H9 (cell line): ENCODE measurements at regions not wholly inside any gene's neighbourhood (a gene's known extent, or its start where the extent isn't known, plus 50 kb on each side); places are given as distances from the start of the nearest gene placed in this dataset.
"Not testable (repeated sequence)": the region's sequence is repeated elsewhere in the genome, so short reads cannot be mapped to it uniquely, and the experiment has no call there.

ENCODE experiments used
- DNase-seq: peaks from one replicate; pipeline ENCODE4 v3.0.0-alpha.2; 2017
- H2AFZ ChIP-seq: one replicate; pipeline ENCODE4 v1.6.1; 2013; ENCODE audit warnings: mild to moderate bottlenecking, low read length, control low read depth, moderate library complexity
- H2AK5ac ChIP-seq: 2 replicates; pipeline ENCODE4 v1.6.1; 2013; ENCODE audit warnings: low read length, control low read depth, mixed read lengths; ENCODE audit not compliant: insufficient read length
- H2BK120ac ChIP-seq: one replicate; pipeline ENCODE4 v1.6.1; 2013; ENCODE audit warnings: low read depth, mild to moderate bottlenecking, low read length, control low read depth, inconsistent platforms; ENCODE audit not compliant: poor library complexity, severe bottlenecking
- H2BK12ac ChIP-seq: 2 replicates; pipeline ENCODE4 v1.6.1; 2013; ENCODE audit warnings: low read length, control low read depth, mixed read lengths, low read depth; ENCODE audit not compliant: insufficient read length
- H2BK15ac ChIP-seq: 2 replicates; pipeline ENCODE4 v1.6.1; 2013; ENCODE audit warnings: low read depth, low read length, control low read depth
- H2BK20ac ChIP-seq: one replicate; pipeline ENCODE4 v1.6.1; 2013; ENCODE audit warnings: low read depth, mild to moderate bottlenecking, low read length, control low read depth, inconsistent platforms; ENCODE audit not compliant: poor library complexity, severe bottlenecking
- H2BK5ac ChIP-seq: 2 replicates; pipeline ENCODE4 v1.6.1; 2013; ENCODE audit warnings: low read length, control low read depth, mixed read lengths; ENCODE audit not compliant: insufficient read length
- H3K14ac ChIP-seq: 2 replicates; pipeline ENCODE4 v1.6.1; 2013; ENCODE audit warnings: low read length, control low read depth; ENCODE audit not compliant: insufficient read depth
- H3K18ac ChIP-seq: 2 replicates; pipeline ENCODE4 v1.6.1; 2013; ENCODE audit warnings: low read depth, mild to moderate bottlenecking, mixed read lengths, low read length, control low read depth; ENCODE audit not compliant: insufficient read length
- H3K23ac ChIP-seq: 2 replicates; pipeline ENCODE4 v1.6.1; 2013; ENCODE audit warnings: low read length, control low read depth, mixed read lengths, low read depth; ENCODE audit not compliant: insufficient read length
- H3K23me2 ChIP-seq: 2 replicates; pipeline ENCODE4 v1.6.1; 2013; ENCODE audit warnings: low read depth, mild to moderate bottlenecking, mixed read lengths, low read length, control low read depth; ENCODE audit not compliant: insufficient read length, poor library complexity, severe bottlenecking
- H3K27ac ChIP-seq: 2 replicates; pipeline ENCODE4 v1.5.1; 2013; ENCODE audit warnings: low read length, control low read depth, mixed read lengths, low read depth; ENCODE audit not compliant: insufficient read length
- H3K27me3 ChIP-seq: 2 replicates; pipeline ENCODE4 v1.6.1; 2013; ENCODE audit warnings: low read length, control low read depth, inconsistent platforms; ENCODE audit not compliant: insufficient read depth
- H3K4ac ChIP-seq: 2 replicates; pipeline ENCODE4 v1.6.1; 2013; ENCODE audit warnings: low read depth, mild to moderate bottlenecking, control low read depth, inconsistent platforms, low read length, moderate library complexity
- H3K4me1 ChIP-seq: 2 replicates; pipeline ENCODE4 v1.6.1; 2013; ENCODE audit warnings: low read length, control low read depth, inconsistent platforms; ENCODE audit not compliant: insufficient read depth
- H3K4me2 ChIP-seq: 2 replicates; pipeline ENCODE4 v1.6.1; 2013; ENCODE audit warnings: low read length, control low read depth, mixed read lengths; ENCODE audit not compliant: insufficient read length, insufficient read depth
- H3K56ac ChIP-seq: 2 replicates; pipeline ENCODE4 v1.6.1; 2013; ENCODE audit warnings: low read depth, mild to moderate bottlenecking, mixed read lengths, low read length, control low read depth; ENCODE audit not compliant: insufficient read length
- H3K79me1 ChIP-seq: 2 replicates; pipeline ENCODE4 v1.6.1; 2013; ENCODE audit warnings: low read depth, mild to moderate bottlenecking, moderate library complexity, low read length, control low read depth, inconsistent platforms; ENCODE audit not compliant: insufficient read depth, poor library complexity, severe bottlenecking
- H3K79me2 ChIP-seq: 2 replicates; pipeline ENCODE4 v1.6.1; 2013; ENCODE audit warnings: low read length, control low read depth, inconsistent platforms; ENCODE audit not compliant: insufficient read depth
- H3K9ac ChIP-seq: 2 replicates; pipeline ENCODE4 v1.6.1; 2013; ENCODE audit warnings: low read length, control low read depth, mixed read lengths; ENCODE audit not compliant: insufficient read length; ENCODE audit errors: extremely low read depth
- H3K9me3 ChIP-seq: one replicate; pipeline ENCODE4 v1.6.1; 2013; ENCODE audit warnings: low read depth, low read length, inconsistent platforms; ENCODE audit not compliant: control insufficient read depth
- H3T11ph ChIP-seq: one replicate; pipeline ENCODE4 v1.6.1; 2013; ENCODE audit warnings: mild to moderate bottlenecking, low read length, control low read depth, inconsistent platforms
- H4K20me1 ChIP-seq: one replicate; pipeline ENCODE4 v1.6.1; 2013; ENCODE audit not compliant: control insufficient read depth, insufficient read length, insufficient read depth
- H4K5ac ChIP-seq: 2 replicates; pipeline ENCODE4 v1.6.1; 2013; ENCODE audit warnings: low read depth, mild to moderate bottlenecking, mixed read lengths, low read length, control low read depth; ENCODE audit not compliant: insufficient read length
- H4K8ac ChIP-seq: replicated peaks from 2 replicates; pipeline ENCODE4 v1.6.1; 2013; ENCODE audit warnings: low read length, control low read depth, mixed read lengths, low read depth; ENCODE audit not compliant: insufficient read length
- H4K91ac ChIP-seq: 2 replicates; pipeline ENCODE4 v1.6.1; 2013; ENCODE audit warnings: low read depth, mild to moderate bottlenecking, moderate library complexity, mixed read lengths, low read length, control low read depth; ENCODE audit not compliant: insufficient read length
- H3K27ac Mint-ChIP-seq, 3 experiments: 2 replicates in 2 of 3; 3 replicates in 1 of 3; pipeline ENCODE4 v1.8.0; 2020 to 2021; ENCODE audit warnings: mixed read lengths in 3 of 3, mild to moderate bottlenecking in 1 of 3, moderate library complexity in 1 of 3
- H3K27me3 Mint-ChIP-seq: 2 replicates; pipeline ENCODE4 v1.8.0; 2021; ENCODE audit warnings: low read depth, mild to moderate bottlenecking, moderate library complexity, mixed read lengths
- H3K36me3 Mint-ChIP-seq, 3 experiments: 2 replicates in 2 of 3; 3 replicates in 1 of 3; pipeline ENCODE4 v1.8.0; 2020 to 2021; ENCODE audit warnings: low read depth in 3 of 3, mixed read lengths in 3 of 3; ENCODE audit not compliant: insufficient read depth in 1 of 3
- H3K4me1 Mint-ChIP-seq, 2 experiments: 2 replicates each; pipeline ENCODE4 v1.8.0; 2020; ENCODE audit warnings: mixed read lengths in 2 of 2
- H3K4me3 Mint-ChIP-seq, 2 experiments: 2 replicates in 1 of 2; 3 replicates in 1 of 2; pipeline ENCODE4 v1.8.0; 2020 to 2021; ENCODE audit warnings: mild to moderate bottlenecking in 2 of 2, mixed read lengths in 2 of 2, moderate library complexity in 1 of 2
- H3K9me3 Mint-ChIP-seq, 2 experiments: 2 replicates in 1 of 2; 3 replicates in 1 of 2; pipeline ENCODE4 v1.8.0; 2020; ENCODE audit warnings: mild to moderate bottlenecking in 2 of 2, mixed read lengths in 2 of 2, moderate library complexity in 1 of 2
- WGBS: extraction: QIAGEN DNeasy Blood & Tissue Kit; methylation state at CpG from one replicate; pipeline ENCODE4 v1.1.7; 2013; ENCODE audit warnings: missing lambda C conversion rate, low lambda C conversion rate, mixed read lengths; ENCODE audit not compliant: insufficient read length; ENCODE audit errors: extremely low coverage; 5-methylcytosine and 5-hydroxymethylcytosine counted together

DNA sequence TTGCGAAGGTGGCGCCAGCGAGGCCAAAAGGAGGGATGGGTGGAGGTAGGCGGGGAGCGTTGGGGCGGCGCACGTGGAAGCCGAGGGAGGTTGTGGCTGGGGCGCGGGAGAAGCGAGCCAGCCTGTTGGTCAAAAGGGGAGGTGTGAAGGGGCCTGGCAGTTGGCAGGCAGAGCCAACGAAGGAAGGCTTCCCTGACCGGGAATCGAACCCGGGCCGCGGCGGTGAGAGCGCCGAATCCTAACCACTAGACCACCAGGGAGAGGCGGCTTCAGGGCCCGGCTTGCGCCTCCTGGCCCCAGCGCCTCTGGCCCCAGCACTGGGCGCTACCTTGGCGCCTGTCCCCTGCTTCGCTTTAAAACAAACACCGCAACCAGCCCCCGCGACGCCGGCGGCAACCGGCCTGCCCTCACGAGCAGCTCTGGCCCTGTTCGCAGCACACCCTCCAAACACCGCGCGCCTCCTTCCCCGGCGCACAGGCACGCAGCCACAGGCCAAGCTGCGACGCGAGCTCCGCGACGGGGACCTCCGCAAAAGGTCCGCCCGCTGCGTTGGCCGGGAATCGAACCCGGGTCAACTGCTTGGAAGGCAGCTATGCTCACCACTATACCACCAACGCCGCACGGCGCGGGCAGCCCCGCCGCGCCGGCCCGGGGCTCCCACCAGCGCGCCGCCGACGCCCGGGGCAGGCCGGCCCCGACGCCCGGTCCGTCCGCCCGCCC, 58.1 kb upstream of the FCGR2A start:
- H3K4me1 ChIP-seq, H3T11ph ChIP-seq, H4K8ac ChIP-seq, H3K9ac ChIP-seq, H3K27ac Mint-ChIP-seq, H3K4me2 ChIP-seq, H4K91ac ChIP-seq, H3K27me3 ChIP-seq, H3K79me2 ChIP-seq, H3K4me3 Mint-ChIP-seq, H4K5ac ChIP-seq, DNase-seq, H2AFZ ChIP-seq, H3K4me1 Mint-ChIP-seq, H3K14ac ChIP-seq, H3K18ac ChIP-seq, H3K4ac ChIP-seq, H3K79me1 ChIP-seq, H3K23ac ChIP-seq, H4K20me1 ChIP-seq, H2BK120ac ChIP-seq, H3K23me2 ChIP-seq, H3K56ac ChIP-seq, H3K36me3 Mint-ChIP-seq, H3K9me3 ChIP-seq, H2BK15ac ChIP-seq, H2BK20ac ChIP-seq, H2BK12ac ChIP-seq, H2AK5ac ChIP-seq, H2BK5ac ChIP-seq, H3K27ac ChIP-seq, H3K9me3 Mint-ChIP-seq: not testable (repeated sequence)
- WGBS, result no CpG with 5 or more reads among the region's 79 CpGs
- H3K27me3 Mint-ChIP-seq, result peaks cover 11% of the 10 kb centered on the region

DNA sequence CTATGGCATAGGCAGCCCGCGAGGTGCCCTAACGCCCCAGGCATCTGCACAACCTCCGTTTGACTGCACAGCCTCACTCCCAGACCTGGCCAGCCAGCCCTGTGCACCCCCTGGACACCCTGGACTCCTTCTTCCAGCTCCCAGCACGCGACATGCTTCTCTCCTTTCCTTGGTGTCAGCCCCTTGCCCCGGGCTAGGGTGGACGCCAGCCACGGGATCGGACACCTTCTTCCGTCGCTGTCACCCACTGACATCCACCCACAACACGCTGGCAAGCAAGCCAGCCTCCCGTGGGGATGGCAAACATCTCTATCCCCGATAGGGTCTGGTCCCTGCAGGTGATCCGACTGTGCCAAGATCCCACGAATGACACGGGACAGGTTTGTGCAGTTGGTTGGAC, 60.5 kb upstream of the FCGR2A start:
- no CpG with 5 or more reads among the region's 18 CpGs for WGBS
- not testable (repeated sequence) for H4K5ac ChIP-seq

More for the DNA sequence above, 60.5 kb upstream of the FCGR2A start:
- not testable (repeated sequence) for H3K27ac ChIP-seq, H2BK12ac ChIP-seq, H3K27ac Mint-ChIP-seq, H3K18ac ChIP-seq, H3K79me2 ChIP-seq, H3T11ph ChIP-seq, H3K4me3 Mint-ChIP-seq, H3K36me3 Mint-ChIP-seq, H3K56ac ChIP-seq, H4K8ac ChIP-seq, H3K4me1 Mint-ChIP-seq, H3K9me3 ChIP-seq, H2AFZ ChIP-seq, DNase-seq, H3K4me1 ChIP-seq, H2BK120ac ChIP-seq, H3K23me2 ChIP-seq, H3K4ac ChIP-seq, H2AK5ac ChIP-seq, H3K9ac ChIP-seq, H3K14ac ChIP-seq, H2BK20ac ChIP-seq, H3K27me3 ChIP-seq, H3K23ac ChIP-seq, H2BK15ac ChIP-seq, H4K20me1 ChIP-seq, H3K4me2 ChIP-seq, H3K79me1 ChIP-seq, H3K9me3 Mint-ChIP-seq, H4K91ac ChIP-seq, H2BK5ac ChIP-seq
- peaks cover 16% of the 10 kb centered on the region for H3K27me3 Mint-ChIP-seq
